CD4-positive, CD25-positive, alpha-beta regulatory T cell (primary cell): ENCODE measurements at regions not wholly inside any gene's neighbourhood (a gene's known extent, or its start where the extent isn't known, plus 50 kb on each side); places are given as distances from the start of the nearest gene placed in this dataset.

ENCODE experiments used
- ATAC-seq, 2 donors: fragments of 150-1000 bp; cut with Tn5 transposase; one replicate each; pipeline ENCODE4 v1.10.0; 2021; ENCODE audit warnings: low read depth in 2 of 2, moderate number of reproducible peaks in 2 of 2, moderate library complexity in 1 of 2
- DNase-seq, 3 donors: peaks; one replicate each; pipeline versions ENCODE4 v3.0.0 to v3.0.0-alpha.2; 2012 to 2022; ENCODE audit warnings: mixed read lengths in 1 of 3
- H3K27ac ChIP-seq: one replicate; pipeline ENCODE4 v1.7.0; 2013; ENCODE audit warnings: mild to moderate bottlenecking, low read length; ENCODE audit not compliant: insufficient read depth, poor library complexity, severe bottlenecking
- H3K27me3 ChIP-seq: one replicate; pipeline ENCODE4 v1.7.0; 2013; ENCODE audit warnings: low read length; ENCODE audit not compliant: control insufficient read depth, insufficient read depth
- H3K36me3 ChIP-seq: one replicate; pipeline ENCODE4 v1.7.0; 2013; ENCODE audit warnings: mild to moderate bottlenecking, low read length, moderate library complexity; ENCODE audit not compliant: control insufficient read depth, insufficient read depth
- H3K4me1 ChIP-seq: 2 replicates; pipeline ENCODE4 v1.7.0; 2013; ENCODE audit warnings: mild to moderate bottlenecking, low read length; ENCODE audit not compliant: insufficient read depth, control insufficient read depth, poor library complexity, severe bottlenecking
- H3K4me3 ChIP-seq: one replicate; pipeline ENCODE4 v1.7.0; 2013; ENCODE audit warnings: low read depth, mild to moderate bottlenecking, low read length, moderate library complexity
- H3K9me3 ChIP-seq, 2 experiments: 1 replicate in 1 of 2; 2 replicates in 1 of 2; pipeline ENCODE4 v1.7.0; 2013; ENCODE audit warnings: low read length in 2 of 2, mild to moderate bottlenecking in 1 of 2, moderate library complexity in 1 of 2; ENCODE audit not compliant: control insufficient read depth in 2 of 2
- H3K27ac Mint-ChIP-seq, 3 donors: one replicate each; pipeline ENCODE4 v1.8.0; 2020 to 2022; ENCODE audit warnings: mild to moderate bottlenecking in 3 of 3, mixed read lengths in 3 of 3, moderate library complexity in 2 of 3
- H3K27me3 Mint-ChIP-seq: one replicate; pipeline ENCODE4 v1.8.0; 2022; ENCODE audit warnings: mild to moderate bottlenecking, mixed read lengths
- H3K36me3 Mint-ChIP-seq: one replicate; pipeline ENCODE4 v1.8.0; 2020; ENCODE audit warnings: mixed read lengths
- H3K4me1 Mint-ChIP-seq, 4 donors: one replicate each; pipeline ENCODE4 v1.8.0; 2020 to 2022; ENCODE audit warnings: mixed read lengths in 4 of 4, mild to moderate bottlenecking in 1 of 4
- H3K4me3 Mint-ChIP-seq, 4 donors: one replicate each; pipeline ENCODE4 v1.8.0; 2020 to 2022; ENCODE audit warnings: mild to moderate bottlenecking in 4 of 4, mixed read lengths in 4 of 4, moderate library complexity in 3 of 4
- H3K9me3 Mint-ChIP-seq, 7 donors: one replicate each; pipeline ENCODE4 v1.8.0; 2020 to 2022; ENCODE audit warnings: mixed read lengths in 7 of 7, mild to moderate bottlenecking in 3 of 7, moderate library complexity in 2 of 7

DNA sequence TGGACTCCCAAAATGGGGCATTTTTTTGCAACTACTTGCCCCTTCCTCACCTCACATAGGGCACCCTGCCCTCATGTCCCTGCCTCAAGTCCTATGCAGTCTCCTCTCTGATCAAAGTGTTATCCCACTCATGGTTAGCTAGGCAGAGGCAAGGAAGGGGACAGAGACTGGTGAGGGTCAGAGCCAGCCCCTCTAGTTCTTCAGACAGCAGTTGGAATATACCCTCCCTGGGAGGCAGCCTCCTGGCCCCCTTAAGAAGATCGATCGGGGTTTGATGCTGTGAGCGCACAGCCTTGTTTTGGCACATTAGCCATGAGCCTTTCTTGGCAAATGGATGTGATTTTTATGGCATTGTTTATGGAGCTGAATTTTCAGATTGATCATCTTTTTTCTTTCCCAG is 436.9 kb downstream of the BUD13 start:
- DNase-seq (no peak), ATAC-seq (no peak)
- H3K9me3 Mint-ChIP-seq, result peaks cover 0 to 6% (median 5%) of the 10 kb centered on the region in 7 donors
- no peak overlapping the region for H3K27ac ChIP-seq
- no peaks in the 10 kb centered on the region for H3K4me1 ChIP-seq
- no peaks in the 10 kb centered on the region for H3K36me3 Mint-ChIP-seq
- H3K27ac Mint-ChIP-seq, result no peak overlapping the region
- no peak overlapping the region for H3K4me3 ChIP-seq
- H3K9me3 ChIP-seq, result no peaks in the 10 kb centered on the region
- H3K36me3 ChIP-seq, result no peaks in the 10 kb centered on the region
- H3K27me3 ChIP-seq, result no peaks in the 10 kb centered on the region
- peaks cover 6% of the 10 kb centered on the region for H3K27me3 Mint-ChIP-seq
- H3K4me1 Mint-ChIP-seq, result no peaks in the 10 kb centered on the region
- no peak overlapping the region for H3K4me3 Mint-ChIP-seq

DNA sequence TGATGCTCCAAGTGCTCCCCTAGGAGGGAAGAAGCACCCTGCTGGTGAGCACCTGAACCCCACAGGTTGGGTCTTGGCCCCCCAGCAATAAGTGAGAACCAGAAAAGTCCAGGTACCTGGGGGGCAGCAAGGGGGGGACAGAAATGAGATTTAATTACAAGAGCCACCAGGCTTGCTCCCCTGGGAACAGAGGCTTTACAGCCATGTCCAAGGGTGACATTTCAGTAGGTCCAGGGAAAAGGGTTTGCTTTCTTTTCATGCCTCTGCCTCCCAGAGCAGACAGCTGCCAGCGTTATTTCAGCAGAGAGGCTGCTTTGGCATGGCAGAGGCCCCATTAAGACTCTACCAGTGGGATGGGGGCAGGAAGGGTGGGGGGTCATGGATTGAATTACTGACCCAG is 437.7 kb downstream of the BUD13 start:
- no peak for DNase-seq
- no peak for ATAC-seq
- H3K27ac Mint-ChIP-seq, result no peak overlapping the region
- H3K27me3 Mint-ChIP-seq, result peaks cover 6% of the 10 kb centered on the region
- Histone ChIP-seq H3K27ac (no peak overlapping the region), H3K27me3 (no peaks in the 10 kb centered on the region), H3K9me3 (no peaks in the 10 kb centered on the region), H3K4me3 (no peak overlapping the region), H3K36me3 (no peaks in the 10 kb centered on the region), H3K4me1 (no peaks in the 10 kb centered on the region)
- no peaks in the 10 kb centered on the region for H3K4me1 Mint-ChIP-seq
- H3K36me3 Mint-ChIP-seq, result no peaks in the 10 kb centered on the region
- no peak overlapping the region for H3K4me3 Mint-ChIP-seq
- peaks cover 0 to 8% (median 5%) of the 10 kb centered on the region in 7 donors for H3K9me3 Mint-ChIP-seq

DNA sequence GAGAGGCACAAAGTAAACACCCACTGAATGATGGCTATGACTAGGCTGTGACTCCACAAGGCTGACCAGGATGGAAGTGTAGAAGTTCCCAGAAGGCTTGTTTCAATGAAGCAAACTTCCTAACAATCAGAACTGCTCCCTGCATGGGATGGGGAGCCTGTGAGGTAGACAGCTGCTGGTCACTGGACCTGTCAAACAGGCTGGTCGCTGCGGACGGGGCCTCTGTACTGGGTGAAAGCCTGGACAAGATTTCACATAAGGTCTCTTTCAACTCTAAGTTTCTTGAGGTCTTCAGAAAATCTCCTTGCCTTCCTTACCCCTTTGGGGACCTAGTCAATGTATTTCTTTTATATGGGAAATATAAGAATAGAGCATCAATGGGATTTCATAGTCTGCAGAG is 438.2 kb downstream of the BUD13 start:
- H3K4me3 ChIP-seq, result no peak overlapping the region
- H3K9me3 ChIP-seq, result no peaks in the 10 kb centered on the region
- Mint-ChIP-seq H3K27me3 (peaks cover 10% of the 10 kb centered on the region), H3K9me3 (peaks cover 0 to 8% (median 5%) of the 10 kb centered on the region in 7 donors), H3K27ac (no peak overlapping the region), H3K36me3 (no peaks in the 10 kb centered on the region), H3K4me3 (no peak overlapping the region), H3K4me1 (no peaks in the 10 kb centered on the region)
- H3K27ac ChIP-seq, result no peak overlapping the region
- H3K27me3 ChIP-seq, result no peaks in the 10 kb centered on the region
- no peaks in the 10 kb centered on the region for H3K36me3 ChIP-seq
- no peak for ATAC-seq
- H3K4me1 ChIP-seq, result no peaks in the 10 kb centered on the region
- no peak for DNase-seq

DNA sequence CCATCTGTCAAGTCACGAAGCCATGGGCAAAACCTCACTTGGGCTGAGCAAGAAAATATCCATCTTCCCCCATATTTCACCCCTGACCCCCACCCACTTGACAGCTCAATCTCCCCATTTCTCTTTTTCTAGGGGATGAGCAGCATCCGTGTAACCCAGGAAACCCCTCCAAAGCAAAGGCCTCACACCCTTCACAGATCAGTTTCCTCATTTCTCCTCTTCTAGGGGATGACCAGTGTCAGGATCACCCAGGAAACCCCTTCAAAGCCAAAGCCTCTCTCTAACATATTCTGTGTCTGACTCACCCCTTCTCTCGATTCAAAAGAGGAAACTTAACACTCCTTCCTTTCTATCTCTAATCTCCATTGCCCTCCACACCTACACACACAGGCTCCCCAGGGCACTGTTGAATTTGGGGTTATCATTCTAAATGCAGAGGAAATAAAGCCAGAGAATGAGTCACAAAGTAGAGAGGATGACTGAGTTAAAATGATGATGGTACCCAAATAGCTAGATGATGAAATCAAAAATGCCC is 439.7 kb downstream of the BUD13 start:
- Mint-ChIP-seq H3K9me3 (peaks cover 0 to 8% (median 5%) of the 10 kb centered on the region in 7 donors), H3K27ac (no peak overlapping the region)

DNA sequence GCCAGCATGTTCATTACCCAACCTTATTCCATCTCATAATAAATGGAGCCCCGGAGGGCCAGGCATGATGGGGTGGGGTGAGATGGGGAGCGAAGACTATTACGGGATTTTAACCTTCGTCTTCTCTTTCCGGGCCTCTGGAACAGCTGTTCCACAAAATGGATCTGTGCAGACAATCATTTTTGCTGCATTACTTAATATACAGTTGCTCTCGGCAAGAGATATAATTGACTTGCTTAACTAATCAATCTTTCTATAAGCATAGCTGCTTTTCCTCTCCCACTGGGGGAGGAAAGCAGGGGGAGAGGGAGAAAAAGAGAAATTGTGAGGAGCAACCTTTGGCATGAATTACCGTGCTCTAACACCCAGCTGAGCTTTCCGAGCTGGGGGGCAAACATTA is 440.4 kb downstream of the BUD13 start:
- no peaks in the 10 kb centered on the region for H3K4me1 ChIP-seq
- H3K27me3 Mint-ChIP-seq, result peaks cover 15% of the 10 kb centered on the region
- H3K4me3 Mint-ChIP-seq, result no peak overlapping the region
- no peak for ATAC-seq
- no peaks in the 10 kb centered on the region for H3K9me3 ChIP-seq
- no peaks in the 10 kb centered on the region for H3K4me1 Mint-ChIP-seq
- no peaks in the 10 kb centered on the region for H3K36me3 Mint-ChIP-seq
- no peak for DNase-seq
- H3K4me3 ChIP-seq, result no peak overlapping the region
- H3K9me3 Mint-ChIP-seq, result peaks cover 0 to 6% (median 5%) of the 10 kb centered on the region in 7 donors
- H3K27ac Mint-ChIP-seq, result no peak overlapping the region
- no peak overlapping the region for H3K27ac ChIP-seq
- no peaks in the 10 kb centered on the region for H3K27me3 ChIP-seq
- no peaks in the 10 kb centered on the region for H3K36me3 ChIP-seq

More for the DNA sequence above, 439.7 kb downstream of the BUD13 start:
- no peak overlapping the region for H3K27ac ChIP-seq
- no peaks in the 10 kb centered on the region for H3K36me3 ChIP-seq
- no peaks in the 10 kb centered on the region for H3K4me1 ChIP-seq
- Mint-ChIP-seq H3K4me3 (no peak overlapping the region), H3K36me3 (no peaks in the 10 kb centered on the region), H3K27me3 (peaks cover 10% of the 10 kb centered on the region), H3K4me1 (no peaks in the 10 kb centered on the region)
- H3K9me3 ChIP-seq, result no peaks in the 10 kb centered on the region
- H3K27me3 ChIP-seq, result no peaks in the 10 kb centered on the region
- no peak for ATAC-seq
- H3K4me3 ChIP-seq, result no peak overlapping the region
- DNase-seq, result no peak

DNA sequence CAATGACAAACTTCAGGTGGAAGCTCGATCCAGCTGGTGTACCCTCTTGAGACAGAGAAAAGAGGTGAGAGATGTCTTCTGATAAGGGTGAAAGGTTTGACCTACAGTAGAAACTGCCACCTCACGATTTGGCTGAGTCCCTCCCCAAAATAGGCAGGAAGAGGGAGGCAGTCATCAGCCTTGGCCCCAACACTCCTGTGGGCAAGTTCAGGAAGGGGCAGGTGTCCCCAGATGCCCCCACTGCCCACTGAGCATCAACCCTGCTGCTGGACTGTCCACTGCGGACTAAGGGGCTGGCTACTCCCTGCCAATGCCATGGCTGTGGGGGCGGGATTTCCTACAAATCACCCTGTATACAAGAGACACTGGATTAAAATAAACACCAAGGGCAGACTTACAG is 441.4 kb downstream of the BUD13 start:
- Mint-ChIP-seq H3K27me3 (peaks cover 9% of the 10 kb centered on the region), H3K36me3 (no peaks in the 10 kb centered on the region), H3K9me3 (peaks cover 0 to 5% (median 1%) of the 10 kb centered on the region in 7 donors), H3K4me1 (no peaks in the 10 kb centered on the region), H3K27ac (no peak overlapping the region), H3K4me3 (no peak overlapping the region)
- Histone ChIP-seq H3K9me3 (no peaks in the 10 kb centered on the region), H3K27ac (no peak overlapping the region), H3K4me1 (no peaks in the 10 kb centered on the region), H3K36me3 (no peaks in the 10 kb centered on the region), H3K4me3 (no peak overlapping the region), H3K27me3 (no peaks in the 10 kb centered on the region)
- no peak for ATAC-seq
- DNase-seq, result no peak

DNA sequence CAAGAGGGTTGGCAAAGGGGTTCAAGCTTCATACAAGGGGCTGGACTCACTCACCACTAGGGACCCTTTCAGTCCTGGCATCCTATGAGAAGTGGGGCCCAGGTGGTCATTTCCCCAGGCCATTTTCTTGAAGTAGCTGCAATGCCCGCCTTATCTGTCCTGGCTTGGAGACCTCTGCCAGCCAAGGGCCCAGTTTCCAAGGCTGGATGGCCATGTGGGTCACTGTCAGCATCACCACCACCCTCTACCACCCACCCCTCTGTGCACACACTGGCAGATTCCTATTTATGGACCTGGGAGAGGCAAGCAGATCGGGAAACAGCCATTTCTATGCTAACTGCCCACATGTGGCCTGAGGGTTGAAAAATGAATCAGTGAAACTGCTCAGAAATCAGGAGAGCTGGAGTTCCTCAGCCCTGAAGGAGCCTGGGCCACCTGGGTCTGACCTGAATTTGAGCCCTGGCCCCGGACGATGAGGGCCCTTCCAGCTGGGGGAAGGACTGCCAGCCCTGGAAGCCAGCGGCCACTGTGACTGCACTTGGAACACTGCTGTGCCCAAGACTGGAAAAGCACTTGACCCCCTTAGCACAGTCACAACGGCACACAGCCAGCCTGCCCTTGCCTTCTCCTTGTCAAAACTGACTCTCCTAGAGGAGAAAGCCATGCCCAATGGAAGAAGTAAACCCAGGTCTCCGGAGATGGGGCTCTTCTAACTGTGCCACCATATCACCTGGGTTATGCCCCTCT is 442.2 kb downstream of the BUD13 start:
- DNase-seq, result no peak
- H3K9me3 ChIP-seq, result no peaks in the 10 kb centered on the region
- H3K27me3 ChIP-seq, result no peaks in the 10 kb centered on the region
- no peak overlapping the region for H3K27ac ChIP-seq
- H3K4me1 ChIP-seq, result no peaks in the 10 kb centered on the region
- no peaks in the 10 kb centered on the region for H3K36me3 Mint-ChIP-seq
- H3K4me3 ChIP-seq, result no peak overlapping the region
- H3K27ac Mint-ChIP-seq, result no peak overlapping the region
- H3K27me3 Mint-ChIP-seq, result peaks cover 9% of the 10 kb centered on the region
- no peak overlapping the region for H3K4me3 Mint-ChIP-seq
- peaks cover 0 to 5% (median 0%) of the 10 kb centered on the region in 7 donors for H3K9me3 Mint-ChIP-seq
- no peaks in the 10 kb centered on the region for H3K4me1 Mint-ChIP-seq
- ATAC-seq, result no peak
- no peaks in the 10 kb centered on the region for H3K36me3 ChIP-seq
